ENCODE measurements at regions not wholly inside any gene's neighbourhood (a gene's known extent, or its start where the extent isn't known, plus 50 kb on each side); places are given as distances from the start of the nearest gene placed in this dataset.
A peak's percentile ranks its signal among the peaks of the same experiment; 100 is the strongest.
"Not testable (repeated sequence)": the region's sequence is repeated elsewhere in the genome, so short reads cannot be mapped to it uniquely, and the experiment has no call there.

DNA sequence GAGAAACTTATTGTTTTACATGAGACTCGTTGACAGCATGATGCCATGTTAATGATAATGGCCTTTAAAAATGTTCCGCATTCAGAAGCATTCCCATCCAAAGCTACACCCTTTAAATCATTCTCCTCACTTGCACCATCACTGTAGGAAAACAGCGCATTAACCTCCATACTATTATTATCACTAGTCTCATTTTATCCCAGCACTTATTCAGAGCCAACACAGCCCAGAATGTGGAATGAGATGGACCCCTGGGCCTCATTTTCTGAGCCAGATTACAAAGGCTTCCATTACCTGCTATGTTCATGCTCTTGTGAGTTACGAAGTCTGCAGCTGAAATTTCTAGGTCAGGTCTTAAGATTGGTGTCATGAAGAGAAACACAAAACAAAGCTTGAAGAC lies 159.4 kb downstream of the HS3ST3A1 start:
- DNase-seq (ENCODE audit: low spot score): no peak

DNA sequence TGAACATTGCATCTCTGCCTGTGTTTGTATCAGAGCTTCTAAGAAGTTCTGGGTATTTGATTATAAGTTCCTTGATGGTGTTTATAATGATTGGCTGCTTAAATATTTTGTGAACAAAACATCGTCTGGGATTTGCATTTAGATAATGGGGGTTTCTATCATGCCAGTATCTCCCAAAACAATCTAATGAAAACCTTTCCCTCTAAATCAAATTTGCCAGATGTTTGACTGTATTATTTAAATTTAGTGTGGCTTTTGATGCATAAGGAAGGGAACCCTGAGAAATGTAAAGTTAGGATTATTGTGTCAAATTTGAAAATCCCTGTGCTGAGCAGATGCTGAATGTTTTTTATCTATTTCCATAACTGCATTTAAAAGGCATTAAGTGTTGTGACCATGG lies 159.9 kb downstream of the HS3ST3A1 start:
- DNase-seq (ENCODE audit: low spot score): no peak

DNA sequence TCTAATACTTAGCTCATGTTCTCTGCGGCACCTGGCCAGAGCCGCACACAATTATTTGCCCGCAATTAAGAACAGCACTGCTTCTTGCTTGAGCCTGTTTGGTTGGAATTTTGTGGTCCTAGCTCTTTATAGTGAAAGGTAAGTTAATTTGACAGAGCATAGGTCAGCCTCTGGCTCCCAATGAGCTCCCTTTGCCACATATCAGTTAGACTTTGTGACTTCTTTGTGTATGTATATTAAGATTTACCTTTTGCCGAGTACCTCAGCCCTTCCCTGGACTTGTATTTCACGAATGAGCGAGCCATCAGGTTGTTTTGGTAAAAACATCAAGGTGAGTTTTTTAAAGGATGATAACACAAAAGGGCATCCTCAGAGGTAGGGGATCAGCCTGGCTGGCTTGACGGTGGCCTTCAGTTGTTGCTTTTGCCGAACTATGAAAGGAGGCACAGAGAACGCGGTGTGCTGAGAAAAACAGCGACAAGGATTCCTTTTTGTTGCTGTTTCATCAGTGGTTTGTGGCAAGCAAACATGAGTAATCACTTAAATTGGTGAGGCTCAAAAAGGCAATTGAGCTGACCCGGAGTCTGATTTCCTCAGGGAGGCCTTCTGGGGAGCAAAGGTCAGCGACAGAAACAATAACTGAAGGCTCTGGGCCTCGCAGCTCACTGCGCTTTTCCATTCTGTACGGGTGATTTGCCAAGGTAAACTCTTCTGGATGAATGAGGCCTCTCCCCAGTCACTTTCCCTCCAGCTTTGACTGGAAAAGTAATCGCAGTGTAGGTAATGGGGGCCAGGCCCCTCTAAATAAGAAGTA lies 163.6 kb downstream of the HS3ST3A1 start:
- DNase-seq (ENCODE audit: low spot score): no peak

- no peak for DNase-seq (ENCODE audit: low spot score)
Measured at GRCh38 chr17:13435230-13435629, 166.5 kb downstream of the HS3ST3A1 start.

DNA sequence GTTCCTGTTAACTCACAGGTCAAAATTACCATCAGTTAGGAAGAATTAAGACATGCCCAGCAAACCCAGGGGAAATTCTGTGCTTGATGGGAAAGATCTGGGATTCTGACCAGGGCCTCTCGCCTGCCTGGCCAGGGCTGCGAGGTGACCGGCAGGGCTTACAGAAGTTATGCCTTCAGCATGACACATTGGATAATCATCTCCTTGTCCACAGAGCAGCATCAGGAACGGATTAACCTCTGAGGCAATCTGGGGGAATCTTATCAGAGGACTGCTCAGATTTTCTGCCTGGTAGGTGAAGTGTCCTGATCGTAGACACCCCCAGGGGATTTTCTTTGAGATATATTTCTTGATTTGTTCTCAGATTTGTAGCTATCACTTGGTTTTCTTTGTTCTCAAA lies 172.5 kb downstream of the HS3ST3A1 start:
- DNase-seq (ENCODE audit: low spot score): no peak

- no peak for DNase-seq (ENCODE audit: low spot score)
Measured at GRCh38 chr17:13428611-13429042, 173.1 kb downstream of the HS3ST3A1 start.

DNA sequence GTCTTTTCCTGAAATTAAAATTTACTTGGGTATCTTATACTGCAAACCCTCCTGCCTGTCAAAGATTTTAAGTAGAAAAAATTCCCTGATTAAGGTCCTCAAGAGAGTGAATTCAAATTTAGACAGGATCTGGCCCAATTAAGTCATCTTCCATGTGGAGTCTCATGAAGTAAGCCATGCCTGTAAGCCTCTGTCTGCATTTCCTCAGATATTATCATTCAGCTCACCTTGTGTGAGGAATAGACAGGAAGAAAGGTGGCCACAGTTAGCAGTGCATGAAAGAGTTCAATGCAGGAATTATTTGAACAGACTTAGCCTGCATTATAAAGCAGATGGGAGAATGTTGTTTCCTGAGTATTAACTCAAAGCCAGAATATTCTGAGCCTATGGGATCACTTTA lies 174.7 kb downstream of the HS3ST3A1 start:
- DNase-seq (ENCODE audit: low spot score): no peak

DNA sequence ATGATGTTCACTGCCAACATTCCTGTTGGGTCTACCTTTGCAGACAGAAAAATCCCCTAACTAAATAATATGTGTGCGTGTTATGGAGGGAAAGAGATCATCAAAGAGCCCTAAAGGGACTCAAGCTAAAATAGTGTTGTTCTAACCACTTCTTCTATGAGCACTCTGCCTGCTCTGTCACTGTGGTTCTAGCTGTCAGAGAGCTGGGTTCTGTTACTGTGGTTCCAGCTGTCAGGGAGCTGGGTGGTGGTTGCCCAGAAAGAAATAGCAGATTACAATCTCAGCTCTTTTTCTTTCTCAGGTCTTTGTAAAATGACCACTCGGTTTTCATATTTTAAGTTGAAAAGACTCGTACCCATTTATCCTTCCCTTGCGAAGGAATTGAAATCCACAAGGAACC lies 176.3 kb downstream of the HS3ST3A1 start:
- no peak for DNase-seq (ENCODE audit: low spot score)

- DNase-seq (ENCODE audit: low spot score): peak; percentile 49
Measured at GRCh38 chr17:13421581-13422130, 180.1 kb downstream of the HS3ST3A1 start.

DNA sequence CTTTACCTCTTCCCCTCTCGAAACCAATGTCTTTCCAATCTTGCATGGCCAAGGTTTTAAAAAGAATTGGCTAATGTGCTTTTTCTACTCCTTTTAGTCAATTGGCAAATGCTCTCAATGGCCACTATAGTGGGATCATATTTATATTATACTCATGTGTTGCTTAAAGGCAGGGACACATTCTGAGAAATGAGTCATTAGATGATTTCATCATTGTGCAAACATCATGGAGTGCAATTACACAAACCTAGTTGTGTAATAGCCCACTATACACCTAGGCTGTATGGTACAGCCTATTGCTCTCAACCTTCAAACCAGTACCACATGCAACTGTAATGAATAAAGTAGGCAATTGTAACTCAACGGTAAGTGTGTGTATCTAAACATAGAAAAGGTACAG lies 180.9 kb downstream of the HS3ST3A1 start:
- no peak for DNase-seq (ENCODE audit: low spot score)

DNA sequence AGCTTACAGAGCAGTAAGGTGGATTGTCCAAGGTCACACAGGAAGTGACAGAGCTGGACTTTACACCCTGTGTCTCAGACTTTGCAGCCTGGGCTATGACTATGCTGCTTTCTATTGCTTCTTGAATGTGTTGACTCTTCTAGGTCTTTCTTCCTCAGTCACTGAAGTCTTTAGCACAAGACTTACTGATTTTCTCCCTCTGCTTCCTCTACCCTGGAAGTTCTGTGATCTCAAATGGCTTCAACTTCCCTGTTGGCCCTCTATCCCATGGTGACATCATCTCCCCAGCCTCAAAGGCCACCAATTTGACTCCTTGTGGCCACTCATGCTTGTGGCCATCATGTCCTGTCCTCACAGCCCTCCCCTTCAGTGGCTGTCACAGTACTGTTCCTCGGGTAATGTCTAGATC lies 181.3 kb downstream of the HS3ST3A1 start:
- no peak for DNase-seq (ENCODE audit: low spot score)

GRCh38 chr17:13419676-13420075 lies 182.1 kb downstream of the HS3ST3A1 start:
- DNase-seq (ENCODE audit: low spot score): no peak

DNA sequence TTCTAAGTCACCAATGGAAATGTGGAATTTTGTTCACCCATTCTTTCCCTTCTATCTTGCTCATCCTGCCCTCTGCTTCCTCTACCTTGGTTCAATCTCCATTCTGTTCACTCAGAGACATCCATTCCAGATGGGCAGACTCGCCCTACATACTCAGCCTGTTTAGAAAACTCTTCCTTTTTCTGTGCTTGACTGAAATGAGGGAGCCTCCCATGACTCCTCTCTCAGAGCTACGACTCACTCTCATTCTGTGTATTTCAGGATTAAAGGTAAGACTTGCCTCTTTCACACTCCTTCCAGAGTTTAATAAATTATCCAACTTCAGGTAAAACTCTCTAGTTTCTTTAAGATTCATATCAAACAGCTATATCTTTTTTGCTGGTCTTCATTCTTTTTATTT lies 182.8 kb downstream of the HS3ST3A1 start:
- DNase-seq (ENCODE audit: low spot score): no peak

DNA sequence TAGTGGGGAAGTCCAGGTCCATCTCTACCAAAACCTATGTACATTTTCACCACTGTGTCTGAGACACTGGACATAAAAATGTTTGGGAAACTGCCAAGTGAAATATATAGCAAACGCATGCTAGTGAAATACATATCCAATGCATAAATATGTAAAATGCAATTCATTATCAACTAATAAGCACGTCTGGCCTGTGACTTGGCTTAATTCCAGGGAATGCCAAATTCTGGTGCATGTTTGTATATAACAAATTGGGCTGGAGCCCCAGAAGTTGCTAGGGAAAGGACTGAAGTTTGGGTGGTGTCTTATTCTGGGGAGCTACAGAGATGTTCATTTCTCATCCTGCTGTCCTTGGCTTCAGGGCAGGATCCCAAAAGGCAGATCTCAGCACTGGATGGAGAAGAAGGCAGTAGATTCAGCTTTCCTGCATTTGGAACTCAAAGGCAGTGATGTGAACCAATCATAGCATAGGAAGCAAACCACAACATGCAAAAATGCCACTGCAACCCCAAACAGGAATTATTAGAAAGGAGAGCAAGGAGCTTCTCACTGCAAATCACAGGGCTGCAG lies 184.3 kb downstream of the HS3ST3A1 start:
- DNase-seq (ENCODE audit: low spot score): no peak

- DNase-seq (ENCODE audit: low spot score): no peak
Measured at GRCh38 chr17:13416748-13417363, 184.9 kb downstream of the HS3ST3A1 start.

GRCh38 chr17:13415871-13416416 lies 185.8 kb downstream of the HS3ST3A1 start:
- DNase-seq (ENCODE audit: low spot score): no peak

GRCh38 chr17:13415200-13415599 lies 186.5 kb downstream of the HS3ST3A1 start:
- not testable (repeated sequence) for DNase-seq (ENCODE audit: low spot score)

DNA sequence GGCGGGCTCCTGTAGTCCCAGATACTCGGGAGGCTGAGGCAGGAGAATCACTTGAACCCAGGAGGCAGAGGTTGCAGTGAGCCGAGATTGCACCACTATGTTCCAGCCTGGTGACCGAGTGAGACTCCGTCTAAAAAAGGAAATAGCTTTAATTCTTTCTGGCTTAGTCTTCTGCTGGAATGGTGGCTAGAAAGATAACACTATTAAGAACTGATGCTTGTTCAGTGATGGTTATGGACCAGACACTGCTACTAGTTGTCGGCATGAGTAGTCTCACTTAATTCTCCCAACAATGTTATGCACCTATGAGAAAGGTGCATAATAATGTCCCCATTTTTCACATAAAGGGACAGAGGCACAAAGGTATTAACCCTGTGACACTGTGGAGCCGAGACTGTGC lies 188.7 kb downstream of the HS3ST3A1 start:
- no peak for DNase-seq (ENCODE audit: low spot score)

DNA sequence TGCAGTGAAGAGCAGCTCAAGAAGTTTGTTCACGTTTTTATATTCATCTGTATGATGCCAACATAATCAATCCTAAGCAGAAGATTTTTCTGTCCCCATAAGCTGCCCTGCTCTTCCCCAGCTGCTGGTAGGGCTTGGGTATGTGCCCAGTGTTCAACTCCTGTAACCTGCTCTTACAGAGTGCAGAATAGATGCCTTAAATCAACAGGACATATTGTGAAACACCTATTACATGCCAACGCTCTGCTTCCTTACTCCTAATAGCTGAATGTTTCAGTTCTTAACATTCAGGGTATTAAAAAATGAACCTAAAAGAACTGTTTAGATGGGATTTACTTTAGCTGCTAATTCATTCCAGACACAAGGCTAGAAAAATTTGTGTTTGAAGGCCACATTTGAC lies 190.9 kb downstream of the HS3ST3A1 start:
- no peak for DNase-seq (ENCODE audit: low spot score)

GRCh38 chr17:13410214-13410613 lies 191.5 kb downstream of the HS3ST3A1 start:
- DNase-seq (ENCODE audit: low spot score): no peak

GRCh38 chr17:13409455-13409854 lies 192.3 kb downstream of the HS3ST3A1 start:
- no peak for DNase-seq (ENCODE audit: low spot score)

- DNase-seq (ENCODE audit: low spot score): no peak
Measured at GRCh38 chr17:13407381-13407780, 194.3 kb downstream of the HS3ST3A1 start.

DNA sequence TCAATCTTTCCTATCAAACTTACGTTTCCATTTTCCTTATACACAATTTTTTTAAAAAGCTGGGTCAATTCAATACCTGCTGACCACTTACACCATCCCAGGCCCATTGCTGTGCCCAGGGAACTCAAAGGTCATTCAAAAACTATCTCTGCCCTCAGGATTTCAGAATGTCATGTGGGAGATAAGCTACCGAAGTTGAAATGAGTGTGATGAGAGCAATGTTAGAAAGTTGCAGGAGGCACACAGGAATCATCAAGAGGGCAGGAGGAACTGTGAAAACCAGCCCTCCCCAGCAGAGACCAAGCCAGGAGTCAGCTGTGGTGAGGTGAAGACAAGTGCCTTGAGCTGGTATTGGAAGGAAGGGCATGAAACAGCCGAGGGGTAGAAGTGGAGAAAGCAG lies 195.9 kb downstream of the HS3ST3A1 start:
- DNase-seq (ENCODE audit: low spot score): no peak

Data from pons (tissue), 1 donor.